Ovary (tissue), 7 donors: ENCODE measurements at regions not wholly inside any gene's neighbourhood (a gene's known extent, or its start where the extent isn't known, plus 50 kb on each side); places are given as distances from the start of the nearest gene placed in this dataset.
"Not testable (repeated sequence)": the region's sequence is repeated elsewhere in the genome, so short reads cannot be mapped to it uniquely, and the experiment has no call there.

Source experiments
- DNase-seq, 5 donors: peaks; one replicate each; pipeline ENCODE4 v3.0.0-alpha.2; 2019 to 2020
- H3K27ac ChIP-seq, 2 donors: fragments of 200-600 bp; one replicate each; pipeline versions ENCODE4 v1.5.1 to v1.8.0; 2019 to 2022
- H3K27me3 ChIP-seq: fragments of 200-600 bp; one replicate; pipeline ENCODE4 v1.8.0; 2022
- H3K36me3 ChIP-seq: fragments of 200-600 bp; sonication (generic); one replicate; pipeline ENCODE4 v1.5.1; 2019
- H3K4me1 ChIP-seq: one replicate; pipeline ENCODE4 v1.8.1; 2013; ENCODE audit warnings: mild to moderate bottlenecking, moderate library complexity; ENCODE audit not compliant: insufficient read depth
- H3K4me3 ChIP-seq: fragments of 200-600 bp; sonication (generic); one replicate; pipeline ENCODE4 v1.5.1; 2017
- H3K9me3 ChIP-seq, 2 donors: fragments of 200-600 bp in 1 of 2; sonication (generic) in 1 of 2; one replicate each; pipeline versions ENCODE4 v1.5.1 to v1.8.1; 2013 to 2019; ENCODE audit warnings: mild to moderate bottlenecking in 1 of 2, moderate library complexity in 1 of 2
- EP300 ChIP-seq: sonication (generic); formaldehyde crosslinking; IDR thresholded peaks from one replicate; pipeline ENCODE4 v1.6.1; 2017; ENCODE audit warnings: antibody characterized with exemption
- POLR2A ChIP-seq: fragments of 450-650 bp; IDR thresholded peaks from one replicate; pipeline ENCODE4 v1.6.1; 2017; ENCODE audit warnings: antibody characterized with exemption, mild to moderate bottlenecking, moderate library complexity
- WGBS, 3 donors: extraction: QIAGEN DNeasy Blood & Tissue Kit in 1 of 3; methylation state at CpG; one replicate each; pipeline versions ENCODE4 v1.1.5 to v1.1.7; 2013 to 2017; 5-methylcytosine and 5-hydroxymethylcytosine counted together
- intact Hi-C, 4 donors: fragments of 100-400 bp; cut with DNase I; formaldehyde crosslinking; loops; one replicate each; pipeline versions ENCODE4 v1.11.0 to v1.15.1; 2022 to 2023
- TF ChIP-seq, protein P1 (sequence below), 3 donors: fragments of 450-650 bp in 2 of 3; fragments of 200-600 bp in 1 of 3; IDR thresholded peaks; one replicate each; pipeline versions ENCODE4 v1.5.1 to v1.8.0; 2016 to 2022; ENCODE audit warnings: antibody characterized with exemption in 3 of 3, mild to moderate bottlenecking in 1 of 3
- donor health status: DM: no; HTN: no; CAD: no; lungs with moderate emphysema.
- donor health status: DM: no; HTN: no; CAD: no.
- donor health status: Bipolar disorder and iron deficiency.
- donor health status: DM: no; HTN: no; CAD: no.
- donor health status: DM: yes; HTN: yes; CAD: no.

- no peaks in the 10 kb centered on the region for H3K27me3 ChIP-seq
- intact Hi-C loops: no loop called here
- H3K4me3 ChIP-seq: no peak overlapping the region
- WGBS, 3 donors: 21 to 53% (median 36%) methylated on average over 1 of the region's 1 CpG
- H3K36me3 ChIP-seq: no peaks in the 10 kb centered on the region
- H3K4me1 ChIP-seq: no peaks in the 10 kb centered on the region
- TF ChIP-seq, protein P1, sequence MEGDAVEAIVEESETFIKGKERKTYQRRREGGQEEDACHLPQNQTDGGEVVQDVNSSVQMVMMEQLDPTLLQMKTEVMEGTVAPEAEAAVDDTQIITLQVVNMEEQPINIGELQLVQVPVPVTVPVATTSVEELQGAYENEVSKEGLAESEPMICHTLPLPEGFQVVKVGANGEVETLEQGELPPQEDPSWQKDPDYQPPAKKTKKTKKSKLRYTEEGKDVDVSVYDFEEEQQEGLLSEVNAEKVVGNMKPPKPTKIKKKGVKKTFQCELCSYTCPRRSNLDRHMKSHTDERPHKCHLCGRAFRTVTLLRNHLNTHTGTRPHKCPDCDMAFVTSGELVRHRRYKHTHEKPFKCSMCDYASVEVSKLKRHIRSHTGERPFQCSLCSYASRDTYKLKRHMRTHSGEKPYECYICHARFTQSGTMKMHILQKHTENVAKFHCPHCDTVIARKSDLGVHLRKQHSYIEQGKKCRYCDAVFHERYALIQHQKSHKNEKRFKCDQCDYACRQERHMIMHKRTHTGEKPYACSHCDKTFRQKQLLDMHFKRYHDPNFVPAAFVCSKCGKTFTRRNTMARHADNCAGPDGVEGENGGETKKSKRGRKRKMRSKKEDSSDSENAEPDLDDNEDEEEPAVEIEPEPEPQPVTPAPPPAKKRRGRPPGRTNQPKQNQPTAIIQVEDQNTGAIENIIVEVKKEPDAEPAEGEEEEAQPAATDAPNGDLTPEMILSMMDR (IDR thresholded peaks at IDR 0.05): no peak
- TF ChIP-seq POLR2A: no peak
- no peak for TF ChIP-seq EP300
- no peaks in the 10 kb centered on the region for H3K9me3 ChIP-seq
- H3K27ac ChIP-seq: no peak overlapping the region
- no peak for DNase-seq
Measured at GRCh38 chr7:85802211-85802610, 615.4 kb upstream of the SEMA3D start.

DNA sequence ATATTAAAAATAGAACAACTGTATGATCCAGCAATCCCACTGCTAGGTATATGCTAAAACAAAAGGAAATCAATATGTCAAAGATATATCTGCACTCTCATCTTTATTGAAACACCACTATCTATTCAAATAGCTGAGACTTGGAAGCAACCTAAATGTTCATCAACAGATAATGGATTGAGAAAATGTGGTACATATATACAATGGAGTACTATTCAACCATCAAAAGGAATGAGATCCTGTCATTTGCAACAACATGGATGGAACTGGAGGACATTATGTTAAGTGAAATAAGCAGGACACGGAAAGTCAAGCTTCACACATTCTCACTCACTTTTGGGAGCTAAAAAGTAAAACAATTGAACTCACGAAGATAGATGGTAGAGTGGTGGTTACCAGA lies 610.1 kb upstream of the SEMA3D start:
- no peak for DNase-seq
- intact Hi-C loops: no loop called here
- Histone ChIP-seq H3K4me3 (no peak overlapping the region), H3K9me3 (no peaks in the 10 kb centered on the region), H3K27ac (no peak overlapping the region), H3K27me3 (no peaks in the 10 kb centered on the region), H3K36me3 (no peaks in the 10 kb centered on the region), H3K4me1 (no peaks in the 10 kb centered on the region)
- TF ChIP-seq, protein P1 (IDR thresholded peaks at IDR 0.05): no peak
- no peak for TF ChIP-seq EP300
- TF ChIP-seq POLR2A: no peak
- 93 to 95% (median 93%) methylated on average over 2 of the region's 2 CpGs for WGBS, 3 donors

DNA sequence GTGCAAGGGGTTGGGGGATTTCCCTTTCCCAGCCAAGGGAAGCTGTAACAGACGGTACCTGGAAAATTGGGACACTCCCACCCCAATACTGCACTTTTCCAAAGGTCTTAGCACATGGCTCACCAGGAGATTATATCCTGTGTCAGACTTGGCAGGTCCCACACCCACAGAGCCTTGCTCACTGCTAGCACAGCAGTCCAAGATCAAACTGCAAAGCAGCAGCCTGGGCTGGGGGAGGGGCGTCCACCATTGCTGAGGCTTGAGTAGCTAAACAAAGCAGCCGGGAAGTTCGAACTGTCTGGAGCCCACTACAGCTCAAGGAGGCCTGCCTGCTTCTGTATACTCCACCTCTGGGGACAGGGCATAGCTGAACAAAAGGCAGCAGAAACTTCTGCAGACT lies 604.2 kb upstream of the SEMA3D start:
- WGBS, 3 donors: 82 to 86% (median 85%) methylated on average over 4 of the region's 4 CpGs
- intact Hi-C loops: loop anchor here in 1 of 4 donors (1.0 kb wide), 1 partner anchor 32 kb away; no protein-coding TSS in a partner anchor
- DNase-seq, H3K4me1 ChIP-seq, H3K4me3 ChIP-seq, H3K36me3 ChIP-seq, H3K9me3 ChIP-seq, H3K27ac ChIP-seq, H3K27me3 ChIP-seq: not testable (repeated sequence)

DNA sequence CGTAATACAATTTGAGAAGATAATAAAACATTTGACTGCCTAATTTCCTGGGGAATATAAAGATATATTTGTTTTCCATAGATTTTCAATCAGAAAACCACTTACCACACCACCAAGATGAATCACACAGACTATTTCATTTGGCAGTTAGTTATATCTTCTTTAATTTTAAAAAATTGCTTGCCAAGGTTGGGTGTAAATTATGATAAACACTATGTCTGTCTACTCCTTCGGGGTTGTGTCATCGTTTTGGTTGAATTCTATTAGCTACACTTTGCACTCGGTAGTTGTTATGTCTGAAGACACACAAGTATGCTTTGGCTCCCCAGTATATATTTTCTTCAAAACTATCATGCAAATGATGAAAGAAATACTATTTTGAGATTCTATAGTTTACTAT lies 594.8 kb upstream of the SEMA3D start:
- no peak overlapping the region for H3K27ac ChIP-seq

GRCh38 chr7:85776691-85777345 lies 590.0 kb upstream of the SEMA3D start:
- H3K27me3 ChIP-seq: no peaks in the 10 kb centered on the region
- H3K9me3 ChIP-seq: no peaks in the 10 kb centered on the region
- H3K4me1 ChIP-seq: no peaks in the 10 kb centered on the region
- H3K36me3 ChIP-seq: no peaks in the 10 kb centered on the region
- no peak for DNase-seq
- H3K4me3 ChIP-seq: no peak overlapping the region
- TF ChIP-seq POLR2A (no peak), EP300 (no peak)
- TF ChIP-seq, protein P1 (IDR thresholded peaks at IDR 0.05): no peak
- no peak overlapping the region for H3K27ac ChIP-seq
- WGBS, 3 donors: 16 to 22% (median 18%) methylated on average over 1 of the region's 1 CpG
- intact Hi-C loops: no loop called here

More for the DNA sequence above, 594.8 kb upstream of the SEMA3D start:
- intact Hi-C loops: no loop called here
- Histone ChIP-seq H3K4me1 (no peaks in the 10 kb centered on the region), H3K4me3 (no peak overlapping the region), H3K9me3 (no peaks in the 10 kb centered on the region), H3K36me3 (no peaks in the 10 kb centered on the region), H3K27me3 (no peaks in the 10 kb centered on the region)
- TF ChIP-seq, protein P1 (IDR thresholded peaks at IDR 0.05): no peak
- TF ChIP-seq EP300: no peak
- TF ChIP-seq POLR2A: no peak
- 14 to 25% (median 18%) methylated on average over 4 of the region's 4 CpGs for WGBS, 3 donors
- no peak for DNase-seq
